MM.1S (cell line): ENCODE measurements at regions not wholly inside any gene's neighbourhood (a gene's known extent, or its start where the extent isn't known, plus 50 kb on each side); places are given as distances from the start of the nearest gene placed in this dataset.

ENCODE experiments used
- DNase-seq: peaks from one replicate; pipeline ENCODE4 v3.0.0-alpha.2; 2015
- H2AFZ ChIP-seq: fragments of 300-600 bp; sonication (generic); 2 replicates; pipeline ENCODE4 v1.6.0; 2016; ENCODE audit warnings: antibody characterized with exemption, low read length
- H3F3A ChIP-seq: fragments of 300-600 bp; sonication (generic); 2 replicates; pipeline ENCODE4 v1.6.1; 2016; ENCODE audit warnings: mild to moderate bottlenecking, antibody characterized with exemption, low read length, moderate library complexity, mixed read lengths; ENCODE audit not compliant: insufficient read depth
- H3K27ac ChIP-seq: fragments of 300-600 bp; sonication (generic); 2 replicates; pipeline ENCODE4 v1.5.1; 2016; ENCODE audit warnings: mild to moderate bottlenecking, low read length
- H3K27me3 ChIP-seq: fragments of 300-600 bp; sonication (generic); replicated peaks from 2 replicates; pipeline ENCODE4 v1.6.0; 2016; ENCODE audit warnings: low read length; ENCODE audit not compliant: insufficient read depth
- H3K36me3 ChIP-seq: fragments of 300-600 bp; sonication (generic); replicated peaks from 2 replicates; pipeline ENCODE4 v1.6.1; 2016; ENCODE audit warnings: mild to moderate bottlenecking, low read length, mixed read lengths; ENCODE audit not compliant: insufficient read depth
- H3K4me1 ChIP-seq: fragments of 300-600 bp; sonication (generic); 2 replicates; pipeline ENCODE4 v1.6.1; 2016; ENCODE audit warnings: low read length, mixed read lengths
- H3K4me2 ChIP-seq: fragments of 300-600 bp; sonication (generic); 2 replicates; pipeline ENCODE4 v1.6.0; 2016; ENCODE audit warnings: low read depth, low read length
- H3K4me3 ChIP-seq: fragments of 300-600 bp; sonication (generic); 2 replicates; pipeline ENCODE4 v1.5.1; 2016; ENCODE audit warnings: low read length, mixed read lengths
- H3K79me2 ChIP-seq: fragments of 300-600 bp; sonication (generic); 2 replicates; pipeline ENCODE4 v1.6.1; 2016; ENCODE audit warnings: mixed run types, low read length, mixed read lengths
- H3K9ac ChIP-seq: fragments of 300-600 bp; sonication (generic); 2 replicates; pipeline ENCODE4 v1.6.1; 2016; ENCODE audit warnings: low read length, mixed read lengths
- H3K9me2 ChIP-seq: fragments of 300-600 bp; sonication (generic); replicated peaks from 2 replicates; pipeline ENCODE4 v1.6.1; 2016; ENCODE audit warnings: mild to moderate bottlenecking, low read length, mixed read lengths; ENCODE audit not compliant: insufficient read depth
- H3K9me3 ChIP-seq: fragments of 300-600 bp; sonication (generic); replicated peaks from 2 replicates; pipeline ENCODE4 v1.6.1; 2016; ENCODE audit warnings: mild to moderate bottlenecking, low read length, mixed read lengths; ENCODE audit not compliant: insufficient read depth
- H4K20me1 ChIP-seq: fragments of 300-600 bp; sonication (generic); 2 replicates; pipeline ENCODE4 v1.6.1; 2016; ENCODE audit warnings: mild to moderate bottlenecking, low read length, moderate library complexity, mixed read lengths; ENCODE audit not compliant: insufficient read depth
- EZH2 ChIP-seq: fragments of 300-600 bp; sonication (generic); optimal IDR thresholded peaks from 2 replicates; pipeline ENCODE3; 2017; ENCODE audit warnings: low read depth, mild to moderate bottlenecking, antibody characterized with exemption, low read length, mixed read lengths
- EZH2phosphoT487 ChIP-seq: fragments of 300-600 bp; sonication (generic); IDR thresholded peaks from 2 replicates; pipeline ENCODE4 v1.6.1; 2018; ENCODE audit warnings: antibody characterized with exemption, low read length
- TF ChIP-seq, protein P1 (sequence below): fragments of 300-600 bp; sonication (generic); IDR thresholded peaks from 2 replicates; pipeline ENCODE4 v1.5.1; 2016; ENCODE audit warnings: antibody characterized with exemption, low read length, mixed read lengths

DNA sequence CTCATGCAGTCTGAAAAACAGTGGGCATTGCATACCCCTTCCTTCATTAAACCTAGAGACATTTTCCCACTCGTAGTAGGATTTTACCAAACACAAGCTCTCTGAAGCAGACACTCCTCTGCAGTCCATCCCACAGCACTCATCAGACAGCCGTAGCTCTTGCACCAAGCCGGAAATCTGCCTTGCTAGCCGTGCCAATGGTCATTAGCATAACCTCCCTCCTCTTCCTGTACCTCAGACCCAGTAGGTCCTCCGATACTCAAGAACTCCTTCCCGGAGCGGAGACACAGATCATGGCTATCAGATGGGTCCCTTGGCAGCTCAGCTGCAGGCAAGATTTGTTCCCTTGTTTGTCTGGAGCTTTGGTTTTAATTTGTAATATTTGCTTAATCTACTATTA is 483.1 kb upstream of the PSMD7 start:
- H3K9me2 ChIP-seq: no peaks in the 10 kb centered on the region
- H3K9me3 ChIP-seq: no peaks in the 10 kb centered on the region
- H3K4me2 ChIP-seq: no peak overlapping the region
- H3K27me3 ChIP-seq: no peaks in the 10 kb centered on the region
- H4K20me1 ChIP-seq: no peaks in the 10 kb centered on the region
- H3K27ac ChIP-seq: no peak overlapping the region
- H3K79me2 ChIP-seq: no peaks in the 10 kb centered on the region
- H3K4me1 ChIP-seq: no peaks in the 10 kb centered on the region
- H3K4me3 ChIP-seq: no peak overlapping the region
- no peaks in the 10 kb centered on the region for H3F3A ChIP-seq
- no peak overlapping the region for H2AFZ ChIP-seq
- H3K9ac ChIP-seq: no peak overlapping the region
- DNase-seq: no peak
- no peaks in the 10 kb centered on the region for H3K36me3 ChIP-seq
- TF ChIP-seq, protein P1, sequence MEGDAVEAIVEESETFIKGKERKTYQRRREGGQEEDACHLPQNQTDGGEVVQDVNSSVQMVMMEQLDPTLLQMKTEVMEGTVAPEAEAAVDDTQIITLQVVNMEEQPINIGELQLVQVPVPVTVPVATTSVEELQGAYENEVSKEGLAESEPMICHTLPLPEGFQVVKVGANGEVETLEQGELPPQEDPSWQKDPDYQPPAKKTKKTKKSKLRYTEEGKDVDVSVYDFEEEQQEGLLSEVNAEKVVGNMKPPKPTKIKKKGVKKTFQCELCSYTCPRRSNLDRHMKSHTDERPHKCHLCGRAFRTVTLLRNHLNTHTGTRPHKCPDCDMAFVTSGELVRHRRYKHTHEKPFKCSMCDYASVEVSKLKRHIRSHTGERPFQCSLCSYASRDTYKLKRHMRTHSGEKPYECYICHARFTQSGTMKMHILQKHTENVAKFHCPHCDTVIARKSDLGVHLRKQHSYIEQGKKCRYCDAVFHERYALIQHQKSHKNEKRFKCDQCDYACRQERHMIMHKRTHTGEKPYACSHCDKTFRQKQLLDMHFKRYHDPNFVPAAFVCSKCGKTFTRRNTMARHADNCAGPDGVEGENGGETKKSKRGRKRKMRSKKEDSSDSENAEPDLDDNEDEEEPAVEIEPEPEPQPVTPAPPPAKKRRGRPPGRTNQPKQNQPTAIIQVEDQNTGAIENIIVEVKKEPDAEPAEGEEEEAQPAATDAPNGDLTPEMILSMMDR: no peak
- TF ChIP-seq EZH2 (no peak), EZH2phosphoT487 (no peak)

DNA sequence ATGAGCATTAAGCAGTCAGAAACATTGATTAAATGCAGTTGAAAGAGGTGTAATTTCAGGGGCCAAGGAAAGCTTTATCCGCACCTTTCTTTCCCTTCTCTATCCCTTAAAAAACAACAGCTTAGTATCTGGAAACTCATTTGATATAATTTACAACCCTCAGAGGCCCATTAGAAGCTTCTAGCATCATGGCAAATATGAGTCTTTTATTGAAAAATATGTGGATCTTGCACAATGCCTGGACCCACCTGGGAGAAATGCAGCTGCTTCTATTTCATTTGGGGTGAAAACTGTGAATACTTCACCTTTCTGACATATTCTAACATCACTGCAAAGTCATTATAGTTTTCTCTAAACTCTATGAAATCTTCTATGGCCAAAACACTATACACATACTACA is 492.2 kb upstream of the PSMD7 start:
- Histone ChIP-seq H3K4me1 (no peaks in the 10 kb centered on the region), H3F3A (no peaks in the 10 kb centered on the region), H3K9ac (no peak overlapping the region), H3K9me3 (no peaks in the 10 kb centered on the region), H3K79me2 (no peaks in the 10 kb centered on the region), H3K4me3 (no peak overlapping the region), H3K27me3 (no peaks in the 10 kb centered on the region), H3K36me3 (no peaks in the 10 kb centered on the region), H4K20me1 (no peaks in the 10 kb centered on the region), H3K9me2 (no peaks in the 10 kb centered on the region), H2AFZ (no peak overlapping the region), H3K4me2 (no peak overlapping the region), H3K27ac (no peak overlapping the region)
- no peak for TF ChIP-seq EZH2phosphoT487
- TF ChIP-seq EZH2: no peak
- TF ChIP-seq, protein P1: no peak
- DNase-seq: no peak

DNA sequence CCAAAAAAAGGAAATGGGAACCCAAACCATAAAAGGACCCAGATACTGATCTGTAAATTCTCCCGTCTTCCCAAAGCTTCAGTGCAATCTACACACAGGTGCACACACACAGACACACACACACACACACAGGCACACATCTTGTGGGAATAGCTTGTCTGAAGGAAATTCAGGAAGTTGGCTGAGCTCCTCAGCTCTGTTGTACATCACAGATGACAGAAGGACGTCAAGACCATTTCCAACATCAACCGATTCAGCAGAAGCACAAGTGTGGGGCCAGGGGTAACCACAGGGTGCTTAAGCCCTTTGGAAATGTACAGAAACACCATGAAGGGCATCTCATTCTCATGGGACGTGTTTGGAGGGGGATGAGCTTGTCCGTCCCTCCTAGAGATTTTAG is 498.1 kb upstream of the PSMD7 start:
- DNase-seq: no peak
- Histone ChIP-seq H4K20me1 (no peaks in the 10 kb centered on the region), H3K4me1 (no peaks in the 10 kb centered on the region), H3K9me3 (no peaks in the 10 kb centered on the region), H3K27ac (no peak overlapping the region), H3K9me2 (no peaks in the 10 kb centered on the region), H3K9ac (no peak overlapping the region), H3K4me2 (no peak overlapping the region), H3K27me3 (no peaks in the 10 kb centered on the region), H3K4me3 (no peak overlapping the region), H3K79me2 (no peaks in the 10 kb centered on the region), H3K36me3 (no peaks in the 10 kb centered on the region), H2AFZ (no peak overlapping the region), H3F3A (no peaks in the 10 kb centered on the region)
- TF ChIP-seq EZH2 (no peak), EZH2phosphoT487 (no peak)
- TF ChIP-seq, protein P1: no peak

DNA sequence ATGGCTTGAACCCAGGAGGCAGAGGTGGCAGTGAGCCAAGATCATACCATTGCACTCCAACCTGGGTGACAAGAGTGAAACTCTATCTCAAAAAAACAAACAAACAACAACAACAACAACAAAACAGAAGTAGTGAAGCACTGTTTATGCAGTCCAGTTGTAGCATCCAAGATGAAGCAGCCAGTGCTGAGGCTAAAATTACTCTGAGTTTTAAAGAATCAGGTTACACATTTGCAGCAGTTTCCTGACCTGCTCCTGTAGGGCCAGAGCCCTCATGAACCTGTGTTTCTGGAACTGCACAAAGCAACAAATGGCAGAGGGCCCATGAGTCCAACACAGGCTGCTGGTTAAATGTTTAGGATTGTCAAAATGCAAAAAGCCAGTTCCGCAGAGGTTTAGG is 499.5 kb upstream of the PSMD7 start:
- Histone ChIP-seq H2AFZ (no peak overlapping the region), H3K9me3 (no peaks in the 10 kb centered on the region), H3K4me3 (no peak overlapping the region), H3F3A (no peaks in the 10 kb centered on the region), H3K36me3 (no peaks in the 10 kb centered on the region), H3K4me1 (no peaks in the 10 kb centered on the region), H3K9me2 (no peaks in the 10 kb centered on the region), H3K4me2 (no peak overlapping the region), H3K27ac (no peak overlapping the region), H3K79me2 (no peaks in the 10 kb centered on the region), H3K9ac (no peak overlapping the region), H4K20me1 (no peaks in the 10 kb centered on the region), H3K27me3 (no peaks in the 10 kb centered on the region)
- DNase-seq: no peak
- TF ChIP-seq, protein P1: no peak
- TF ChIP-seq EZH2 (no peak), EZH2phosphoT487 (no peak)
